ENCODE measurements at regions not wholly inside any gene's neighbourhood (a gene's known extent, or its start where the extent isn't known, plus 50 kb on each side); places are given as distances from the start of the nearest gene placed in this dataset.
"Not testable (repeated sequence)": the region's sequence is repeated elsewhere in the genome, so short reads cannot be mapped to it uniquely, and the experiment has no call there.

GRCh38 chr7:86453454-86453853, 190.3 kb upstream of the GRM3 start:
- ChIA-PET CTCF (no interaction called here), POLR2A (no interaction called here)
- no peak overlapping the region for H3K27ac Mint-ChIP-seq
- ATAC-seq (no peak), DNase-seq (no peak)
- no peaks in the 10 kb centered on the region for H3K36me3 Mint-ChIP-seq (ENCODE audit: low read depth)
- no peaks in the 10 kb centered on the region for H3K4me1 Mint-ChIP-seq (ENCODE audit: low read depth)
- H3K9me3 Mint-ChIP-seq (ENCODE audit: insufficient read depth) = no peaks in the 10 kb centered on the region
- H3K27me3 Mint-ChIP-seq (ENCODE audit: low read depth) = no peaks in the 10 kb centered on the region
- H3K4me3 Mint-ChIP-seq = no peak overlapping the region

GRCh38 chr7:86448856-86449255, 194.9 kb upstream of the GRM3 start:
- DNase-seq (no peak), ATAC-seq (no peak)
- ChIA-PET CTCF (no interaction called here), POLR2A (no interaction called here)
- no peaks in the 10 kb centered on the region for H3K27me3 Mint-ChIP-seq (ENCODE audit: low read depth)
- no peaks in the 10 kb centered on the region for H3K4me1 Mint-ChIP-seq (ENCODE audit: low read depth)
- no peak overlapping the region for H3K27ac Mint-ChIP-seq
- no peaks in the 10 kb centered on the region for H3K9me3 Mint-ChIP-seq (ENCODE audit: insufficient read depth)
- no peak overlapping the region for H3K4me3 Mint-ChIP-seq
- H3K36me3 Mint-ChIP-seq (ENCODE audit: low read depth) = no peaks in the 10 kb centered on the region

- H3K27me3 Mint-ChIP-seq (ENCODE audit: low read depth) = no peaks in the 10 kb centered on the region
- H3K27ac Mint-ChIP-seq = no peak overlapping the region
- H3K36me3 Mint-ChIP-seq (ENCODE audit: low read depth) = no peaks in the 10 kb centered on the region
- H3K4me1 Mint-ChIP-seq (ENCODE audit: low read depth) = no peaks in the 10 kb centered on the region
- ATAC-seq = no peak
- DNase-seq = no peak
- no peak overlapping the region for H3K4me3 Mint-ChIP-seq
- CTCF ChIA-PET = no interaction called here
- POLR2A ChIA-PET = no interaction called here
- H3K9me3 Mint-ChIP-seq (ENCODE audit: insufficient read depth) = no peaks in the 10 kb centered on the region
Measured at GRCh38 chr7:86445285-86445684, 198.4 kb upstream of the GRM3 start.

GRCh38 chr7:86444245-86444644, 199.5 kb upstream of the GRM3 start:
- H3K4me3 Mint-ChIP-seq = no peak overlapping the region
- ChIA-PET POLR2A (no interaction called here), CTCF (no interaction called here)
- no peaks in the 10 kb centered on the region for H3K27me3 Mint-ChIP-seq (ENCODE audit: low read depth)
- DNase-seq (no peak), ATAC-seq (no peak)
- no peaks in the 10 kb centered on the region for H3K36me3 Mint-ChIP-seq (ENCODE audit: low read depth)
- no peaks in the 10 kb centered on the region for H3K9me3 Mint-ChIP-seq (ENCODE audit: insufficient read depth)
- no peak overlapping the region for H3K27ac Mint-ChIP-seq
- no peaks in the 10 kb centered on the region for H3K4me1 Mint-ChIP-seq (ENCODE audit: low read depth)

GRCh38 chr7:86440420-86440819, 203.3 kb upstream of the GRM3 start:
- POLR2A ChIA-PET; H3K9me3 Mint-ChIP-seq (ENCODE audit: insufficient read depth); DNase-seq; CTCF ChIA-PET; H3K4me1 Mint-ChIP-seq (ENCODE audit: low read depth); H3K4me3 Mint-ChIP-seq; H3K27ac Mint-ChIP-seq; H3K27me3 Mint-ChIP-seq (ENCODE audit: low read depth); H3K36me3 Mint-ChIP-seq (ENCODE audit: low read depth); ATAC-seq: not testable (repeated sequence)

- CTCF ChIA-PET = no interaction called here
- Mint-ChIP-seq H3K27ac (no peak overlapping the region), H3K4me3 (no peak overlapping the region), H3K9me3 (ENCODE audit: insufficient read depth) (no peaks in the 10 kb centered on the region), H3K4me1 (ENCODE audit: low read depth) (no peaks in the 10 kb centered on the region), H3K36me3 (ENCODE audit: low read depth) (no peaks in the 10 kb centered on the region), H3K27me3 (ENCODE audit: low read depth) (no peaks in the 10 kb centered on the region)
- ATAC-seq = no peak
- no peak for DNase-seq
- POLR2A ChIA-PET = no interaction called here
Measured at GRCh38 chr7:86437951-86438450, 205.7 kb upstream of the GRM3 start.

GRCh38 chr7:86431761-86432160, 211.9 kb upstream of the GRM3 start:
- no peaks in the 10 kb centered on the region for H3K4me1 Mint-ChIP-seq (ENCODE audit: low read depth)
- ATAC-seq (no peak), DNase-seq (no peak)
- CTCF ChIA-PET = no interaction called here
- H3K27me3 Mint-ChIP-seq (ENCODE audit: low read depth) = no peaks in the 10 kb centered on the region
- H3K36me3 Mint-ChIP-seq (ENCODE audit: low read depth) = no peaks in the 10 kb centered on the region
- no peak overlapping the region for H3K4me3 Mint-ChIP-seq
- POLR2A ChIA-PET = no interaction called here
- H3K27ac Mint-ChIP-seq = no peak overlapping the region
- no peaks in the 10 kb centered on the region for H3K9me3 Mint-ChIP-seq (ENCODE audit: insufficient read depth)

GRCh38 chr7:86411814-86412213, 231.9 kb upstream of the GRM3 start:
- ChIA-PET CTCF (no interaction called here), POLR2A (no interaction called here)
- no peaks in the 10 kb centered on the region for H3K36me3 Mint-ChIP-seq (ENCODE audit: low read depth)
- no peak overlapping the region for H3K27ac Mint-ChIP-seq
- peaks cover 9% of the 10 kb centered on the region for H3K9me3 Mint-ChIP-seq (ENCODE audit: insufficient read depth)
- ATAC-seq = no peak
- no peak overlapping the region for H3K4me3 Mint-ChIP-seq
- H3K4me1 Mint-ChIP-seq (ENCODE audit: low read depth) = no peaks in the 10 kb centered on the region
- no peak for DNase-seq
- H3K27me3 Mint-ChIP-seq (ENCODE audit: low read depth) = no peaks in the 10 kb centered on the region

- ATAC-seq = no peak
- POLR2A ChIA-PET = no interaction called here
- Mint-ChIP-seq H3K36me3 (ENCODE audit: low read depth) (no peaks in the 10 kb centered on the region), H3K27me3 (ENCODE audit: low read depth) (no peaks in the 10 kb centered on the region), H3K4me3 (no peak overlapping the region), H3K4me1 (ENCODE audit: low read depth) (no peaks in the 10 kb centered on the region), H3K9me3 (ENCODE audit: insufficient read depth) (peaks cover 6% of the 10 kb centered on the region), H3K27ac (no peak overlapping the region)
- DNase-seq = no peak
- CTCF ChIA-PET = no interaction called here
Measured at GRCh38 chr7:86407291-86407690, 236.4 kb upstream of the GRM3 start.

GRCh38 chr7:86391813-86392212, 251.9 kb upstream of the GRM3 start:
- POLR2A ChIA-PET = no interaction called here
- Mint-ChIP-seq H3K27me3 (ENCODE audit: low read depth) (no peaks in the 10 kb centered on the region), H3K9me3 (ENCODE audit: insufficient read depth) (peaks cover 8% of the 10 kb centered on the region), H3K4me1 (ENCODE audit: low read depth) (no peaks in the 10 kb centered on the region), H3K27ac (no peak overlapping the region), H3K4me3 (no peak overlapping the region), H3K36me3 (ENCODE audit: low read depth) (no peaks in the 10 kb centered on the region)
- no peak for ATAC-seq
- CTCF ChIA-PET = no interaction called here
- DNase-seq = no peak

- ATAC-seq; H3K4me1 Mint-ChIP-seq (ENCODE audit: low read depth); H3K27me3 Mint-ChIP-seq (ENCODE audit: low read depth); POLR2A ChIA-PET; H3K4me3 Mint-ChIP-seq; H3K36me3 Mint-ChIP-seq (ENCODE audit: low read depth); H3K9me3 Mint-ChIP-seq (ENCODE audit: insufficient read depth); DNase-seq; H3K27ac Mint-ChIP-seq; CTCF ChIA-PET: not testable (repeated sequence)
Measured at GRCh38 chr7:86375602-86376001, 268.1 kb upstream of the GRM3 start.

GRCh38 chr7:86372262-86372661, 271.4 kb upstream of the GRM3 start:
- H3K9me3 Mint-ChIP-seq (ENCODE audit: insufficient read depth) = peaks cover 8% of the 10 kb centered on the region
- CTCF ChIA-PET = no interaction called here
- no peak overlapping the region for H3K27ac Mint-ChIP-seq
- POLR2A ChIA-PET = no interaction called here
- DNase-seq (no peak), ATAC-seq (no peak)
- H3K4me3 Mint-ChIP-seq = no peak overlapping the region
- H3K27me3 Mint-ChIP-seq (ENCODE audit: low read depth) = no peaks in the 10 kb centered on the region
- H3K36me3 Mint-ChIP-seq (ENCODE audit: low read depth) = no peaks in the 10 kb centered on the region
- no peaks in the 10 kb centered on the region for H3K4me1 Mint-ChIP-seq (ENCODE audit: low read depth)

GRCh38 chr7:86366946-86367345, 276.8 kb upstream of the GRM3 start:
- DNase-seq (no peak), ATAC-seq (no peak)
- Mint-ChIP-seq H3K9me3 (ENCODE audit: insufficient read depth) (no peaks in the 10 kb centered on the region), H3K4me3 (no peak overlapping the region), H3K27me3 (ENCODE audit: low read depth) (no peaks in the 10 kb centered on the region), H3K27ac (no peak overlapping the region), H3K36me3 (ENCODE audit: low read depth) (no peaks in the 10 kb centered on the region), H3K4me1 (ENCODE audit: low read depth) (no peaks in the 10 kb centered on the region)
- POLR2A ChIA-PET = no interaction called here
- CTCF ChIA-PET = interaction anchor here (0.5 kb wide), 1 partner anchor 964 kb away, joined by 3 read pairs; no protein-coding TSS in a partner anchor

Data from activated CD8-positive, alpha-beta T cell treated with anti-CD3 and anti-CD28 coated beads, Interleukin-2, amount 10 ng/mL, durations not matched to agents 7 days and 5 days (primary cell).